RPMI7951 (cell line): ENCODE measurements at regions not wholly inside any gene's neighbourhood (a gene's known extent, or its start where the extent isn't known, plus 50 kb on each side); places are given as distances from the start of the nearest gene placed in this dataset.

ENCODE experiments used
- DNase-seq: peaks from one replicate; pipeline ENCODE4 v3.0.0-alpha.2; 2012; ENCODE audit warnings: low read depth

DNA sequence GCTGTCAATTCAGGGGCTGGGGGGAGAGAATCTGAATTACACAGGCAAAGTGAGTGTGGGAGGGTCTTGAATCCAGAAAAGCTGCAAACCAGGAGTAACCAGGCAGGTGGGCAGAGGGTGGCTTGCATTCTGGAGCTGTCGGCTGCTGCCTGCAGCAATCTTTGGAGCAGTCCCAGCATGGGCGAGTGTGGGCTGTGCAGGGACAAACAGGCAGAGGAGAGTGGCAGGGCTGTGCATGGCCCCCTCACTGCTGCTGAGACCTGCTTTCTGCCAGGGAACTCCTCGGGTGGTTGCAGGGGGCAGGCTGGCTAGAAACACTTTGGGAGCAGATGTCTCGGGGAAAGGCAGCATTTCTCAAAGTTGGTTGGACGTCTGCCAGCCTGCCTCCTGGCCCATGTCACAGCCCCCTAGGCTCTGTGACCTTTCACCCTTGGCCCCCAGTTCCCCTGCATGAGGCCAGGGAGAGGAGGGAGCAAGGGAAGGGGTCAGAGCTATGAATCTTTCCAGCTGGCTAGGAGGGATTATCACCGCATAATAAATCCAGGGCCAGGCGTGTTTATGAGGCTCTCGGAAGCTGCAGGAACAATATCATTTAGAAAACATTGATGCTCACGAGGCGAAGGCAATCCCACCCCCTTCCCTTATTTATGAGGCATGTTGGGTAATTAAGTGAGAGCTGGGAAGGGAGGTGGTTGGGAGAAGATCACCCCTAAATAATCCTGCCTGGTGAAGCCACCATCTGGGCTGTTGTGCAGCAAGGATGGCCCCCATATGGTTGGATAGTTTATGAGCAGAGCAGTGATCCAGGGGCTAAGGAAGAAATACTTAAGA is 212.3 kb upstream of the NCAM1 start:
- no peak for DNase-seq

DNA sequence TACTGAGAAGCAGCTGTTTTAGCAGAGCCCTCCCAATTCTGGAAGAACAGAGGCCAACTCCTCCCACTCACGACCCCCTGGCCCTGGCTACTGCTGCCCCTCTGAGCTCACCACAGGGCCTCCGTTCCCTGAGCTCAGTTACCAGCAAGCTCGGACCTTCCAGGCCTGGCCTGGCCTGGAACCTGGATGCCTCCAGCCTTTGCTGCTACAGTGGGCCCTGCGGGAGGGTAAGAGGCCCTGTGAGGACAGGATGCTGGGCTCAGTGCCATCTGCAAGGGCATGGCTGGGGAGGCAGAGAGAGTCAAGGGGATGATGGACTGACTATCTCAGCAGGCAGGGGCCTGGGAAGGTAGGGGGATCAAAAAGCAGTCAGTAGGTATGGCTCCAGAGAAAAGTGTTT is 209.9 kb upstream of the NCAM1 start:
- no peak for DNase-seq

GRCh38 chr11:112751772-112752171 is 209.4 kb upstream of the NCAM1 start:
- no peak for DNase-seq

DNA sequence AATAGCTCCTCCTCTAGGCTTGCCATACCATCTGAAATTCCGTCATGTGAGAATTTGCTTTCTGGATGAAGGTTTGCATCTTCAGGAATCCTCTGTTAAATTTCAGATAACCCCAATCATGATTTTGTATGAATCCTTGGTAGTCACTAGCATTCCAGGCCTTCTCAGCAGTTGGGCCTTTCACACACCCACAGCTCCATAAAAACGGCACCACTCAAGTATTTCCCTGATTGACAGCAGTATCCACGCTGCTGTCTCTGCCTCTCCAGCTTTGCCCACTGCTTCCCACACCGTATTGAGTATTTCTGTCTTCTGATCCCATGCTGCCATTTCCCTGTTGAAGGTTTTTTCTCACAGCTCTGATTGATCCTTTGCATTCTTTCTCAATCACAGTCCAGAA is 208.7 kb upstream of the NCAM1 start:
- no peak for DNase-seq

DNA sequence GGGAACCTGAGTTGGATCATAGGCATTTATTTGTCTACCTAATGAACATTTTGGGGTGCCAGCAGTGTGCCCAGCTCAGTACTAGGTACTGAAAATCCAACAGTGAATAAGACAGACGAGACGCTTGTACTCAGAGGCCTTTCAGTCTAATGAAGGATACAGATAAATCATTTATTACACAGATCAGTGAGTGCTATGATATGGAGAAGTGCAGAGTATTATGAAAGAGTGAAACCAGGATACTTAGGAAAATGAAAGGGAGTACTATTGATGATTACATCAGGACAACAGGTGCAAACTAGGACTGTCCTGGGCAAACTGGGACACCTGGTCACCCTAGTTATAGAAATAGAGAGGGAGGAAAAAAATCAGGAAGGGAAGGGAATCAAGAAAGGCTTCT is 207.5 kb upstream of the NCAM1 start:
- no peak for DNase-seq

DNA sequence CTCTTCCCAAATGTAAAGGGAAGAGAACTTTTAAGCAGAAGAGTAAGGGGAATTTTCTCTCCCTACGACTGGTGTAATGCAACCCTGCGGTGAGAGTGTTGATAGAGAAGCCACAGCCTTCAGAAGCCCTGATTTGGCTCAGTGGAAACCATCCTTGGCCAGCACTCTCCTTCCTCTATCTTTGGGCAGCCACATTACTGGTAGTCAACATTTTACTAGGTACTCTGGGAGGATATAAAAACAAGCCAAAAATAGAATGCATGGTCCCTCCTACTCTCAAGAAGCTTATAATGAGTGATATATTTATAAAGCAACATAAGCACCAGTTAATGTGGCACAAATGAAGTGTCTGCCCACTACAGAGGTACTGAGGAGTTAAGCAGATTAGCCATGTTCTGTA is 201.8 kb upstream of the NCAM1 start:
- DNase-seq = no peak

GRCh38 chr11:112760396-112761059 is 200.7 kb upstream of the NCAM1 start:
- no peak for DNase-seq

DNA sequence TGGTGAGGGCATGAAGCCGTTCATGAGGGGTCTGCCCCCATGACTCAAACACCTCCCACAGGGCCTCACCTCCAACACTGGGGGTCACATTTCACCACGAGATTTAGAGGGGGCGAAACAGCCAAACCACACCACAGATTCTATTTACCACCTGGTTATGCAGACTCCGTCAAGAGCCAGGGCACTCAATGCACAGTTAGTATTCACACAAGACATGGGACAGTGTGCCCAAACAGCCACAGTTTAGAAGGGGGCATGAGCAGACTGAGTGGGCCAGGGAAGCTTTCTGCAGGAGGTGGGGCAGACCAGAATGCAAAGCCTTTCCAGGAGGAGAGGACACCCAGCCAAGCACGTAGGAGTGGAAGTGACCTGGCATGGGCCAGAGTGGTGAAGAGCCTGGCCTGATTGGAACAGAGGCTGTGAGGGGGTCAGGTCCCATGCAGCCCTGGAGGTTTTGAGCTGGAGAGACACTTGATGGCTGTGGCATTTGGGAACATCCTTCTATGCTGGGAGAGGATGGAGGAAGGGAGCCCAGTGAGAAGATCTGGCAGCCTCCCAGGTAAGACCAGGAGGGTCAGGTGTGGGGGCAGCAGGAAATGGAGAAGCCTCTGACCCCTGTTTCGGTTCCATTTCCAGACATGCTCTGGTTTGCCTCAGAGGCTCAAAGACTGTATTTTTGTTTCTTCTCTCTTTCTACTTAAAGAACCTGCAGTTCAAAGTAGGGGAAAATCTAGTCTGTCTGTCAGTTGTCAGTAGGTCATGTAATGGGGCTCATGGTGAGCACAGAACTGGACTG is 199.1 kb upstream of the NCAM1 start:
- DNase-seq = no peak

- no peak for DNase-seq
Observed at GRCh38 chr11:112762707-112763090, 198.5 kb upstream of the NCAM1 start.

DNA sequence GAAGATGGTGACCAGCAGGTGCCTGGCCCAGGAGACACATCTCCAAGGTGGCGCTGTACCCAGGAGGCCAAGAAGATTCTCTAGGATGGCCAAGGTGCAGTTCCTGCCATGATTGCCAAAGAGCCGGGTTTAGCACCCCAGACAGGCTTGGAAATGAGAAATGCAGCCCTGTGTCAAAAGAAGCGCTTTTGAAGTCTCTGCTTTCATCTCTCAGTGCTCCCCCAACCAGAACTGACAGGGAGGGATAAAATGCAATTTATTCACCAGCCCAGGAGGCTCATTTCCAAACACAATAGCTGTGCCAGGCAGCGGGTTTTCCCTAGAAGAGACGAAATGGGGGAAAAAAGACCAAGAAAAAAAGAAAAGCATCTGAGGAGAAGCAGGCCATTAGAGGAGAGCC is 195.9 kb upstream of the NCAM1 start:
- DNase-seq = no peak

GRCh38 chr11:112769170-112769569 is 192.1 kb upstream of the NCAM1 start:
- DNase-seq = no peak

DNA sequence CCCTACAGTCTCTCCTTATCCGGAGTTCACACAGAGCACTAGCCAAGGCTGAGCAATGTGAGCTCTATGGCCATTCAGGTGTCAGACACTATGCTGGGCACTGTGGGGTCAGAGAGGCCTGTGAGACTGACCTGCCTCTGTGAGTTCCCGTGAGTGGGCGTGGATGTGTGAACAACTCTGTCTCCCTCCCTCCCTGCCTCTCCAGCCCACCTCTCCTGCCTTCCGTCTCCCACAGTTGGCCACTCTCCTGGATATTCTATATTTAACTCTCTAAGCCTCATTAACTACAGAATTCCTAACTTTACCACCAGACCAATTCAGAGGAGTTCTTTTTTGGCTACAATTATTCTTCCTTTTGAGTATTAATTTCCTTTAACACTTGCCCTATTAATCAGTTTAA is 191.6 kb upstream of the NCAM1 start:
- DNase-seq = no peak

- DNase-seq = no peak
Observed at GRCh38 chr11:112770033-112770432, 191.2 kb upstream of the NCAM1 start.

GRCh38 chr11:112770487-112770886 is 190.7 kb upstream of the NCAM1 start:
- DNase-seq = no peak

- DNase-seq = no peak
Observed at GRCh38 chr11:112771851-112772250, 189.4 kb upstream of the NCAM1 start.

GRCh38 chr11:112773264-112773663 is 188.0 kb upstream of the NCAM1 start:
- no peak for DNase-seq

DNA sequence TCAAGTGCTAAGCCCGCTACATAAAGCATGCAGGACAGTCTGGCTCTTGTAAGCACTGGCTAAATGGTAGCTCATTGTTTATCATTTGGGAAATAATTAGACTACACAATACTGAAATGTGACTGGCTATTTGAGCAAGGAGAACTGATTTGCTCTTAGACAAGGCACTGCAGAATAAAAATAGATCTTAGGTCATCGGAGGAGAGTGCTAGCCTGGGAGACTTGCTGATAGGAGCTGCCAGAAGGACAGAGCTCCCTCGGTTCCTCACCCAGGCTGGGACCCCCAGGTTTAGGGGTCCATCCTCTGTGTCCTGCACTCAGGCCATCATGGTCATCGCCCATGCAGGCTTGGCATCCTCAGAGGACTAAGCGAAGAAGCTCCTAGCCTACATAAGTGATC is 184.4 kb upstream of the NCAM1 start:
- no peak for DNase-seq

GRCh38 chr11:112777283-112777751 is 183.9 kb upstream of the NCAM1 start:
- DNase-seq = no peak

DNA sequence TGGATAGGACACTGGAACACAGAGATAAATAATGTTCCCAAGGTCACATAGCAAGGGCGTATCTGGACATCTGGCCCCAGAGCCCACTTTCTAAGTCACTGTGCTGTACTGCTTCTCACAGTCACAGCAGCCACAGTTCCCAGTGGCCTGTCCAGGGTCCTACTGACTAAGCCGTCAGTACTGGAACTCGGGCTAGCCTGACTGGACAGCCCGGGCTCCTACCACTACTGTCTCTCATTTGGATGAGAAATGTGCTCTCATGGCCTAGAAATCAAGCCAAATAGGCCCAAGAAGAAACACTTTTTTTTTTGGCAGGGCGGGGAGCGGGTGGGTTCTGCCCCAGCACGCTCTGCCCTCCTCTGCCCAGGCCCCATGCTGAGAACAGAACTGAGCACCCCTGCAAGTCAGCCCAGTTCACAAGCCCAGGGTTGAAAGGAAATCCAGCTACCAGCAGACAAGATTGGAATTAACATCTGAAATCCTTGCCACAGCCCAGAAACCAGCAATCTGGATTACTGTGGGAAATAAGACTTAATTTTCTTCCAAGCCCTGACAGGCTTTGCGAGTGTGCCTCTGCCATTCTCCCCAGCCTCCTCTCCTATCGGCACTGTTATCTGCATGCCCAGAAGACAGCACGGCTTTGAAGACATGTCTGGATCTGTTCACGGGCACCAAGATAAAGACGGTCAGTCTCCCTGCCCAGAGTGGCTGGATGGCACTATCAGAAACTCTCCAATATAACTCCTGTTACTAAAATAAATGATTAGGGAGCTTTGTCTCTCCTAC is 182.9 kb upstream of the NCAM1 start:
- no peak for DNase-seq

GRCh38 chr11:112778877-112779266 is 182.3 kb upstream of the NCAM1 start:
- no peak for DNase-seq

DNA sequence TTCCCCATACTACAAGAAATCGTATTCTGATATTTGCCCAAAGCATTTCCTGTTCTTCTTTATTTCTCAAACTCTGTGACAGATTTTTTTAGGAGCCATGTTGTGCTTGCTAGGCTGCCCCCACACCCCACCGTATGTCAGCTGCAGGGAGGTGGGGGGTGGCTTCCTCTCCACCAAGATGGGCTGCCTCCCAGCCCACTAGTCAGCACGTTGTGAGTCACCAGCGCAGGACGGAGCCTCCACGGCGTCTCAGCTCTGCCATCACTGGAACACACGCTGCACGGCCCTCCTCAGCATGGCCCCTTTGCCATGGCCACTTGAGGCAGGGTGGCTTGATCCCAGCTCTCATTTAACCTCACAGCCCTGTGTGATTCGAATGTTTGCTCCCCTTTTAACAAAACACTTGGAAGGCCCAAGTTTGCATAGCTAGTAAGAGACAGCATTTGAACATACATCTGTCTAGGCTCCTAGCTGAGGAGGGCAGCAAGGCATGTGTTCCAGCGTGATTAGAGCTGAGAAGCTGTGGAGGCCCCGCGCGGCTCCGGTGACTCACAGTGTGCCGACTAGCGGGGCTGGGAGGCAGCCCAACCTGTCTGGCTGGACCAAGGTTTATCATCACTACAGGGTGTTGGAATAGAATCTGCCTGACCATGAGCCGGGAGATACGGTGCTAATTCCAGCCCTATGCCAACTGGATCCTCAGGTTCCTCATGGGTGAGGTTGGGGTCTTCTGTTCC is 180.7 kb upstream of the NCAM1 start:
- peak; percentile 30 for DNase-seq
